ENCODE measurements at regions not wholly inside any gene's neighbourhood (a gene's known extent, or its start where the extent isn't known, plus 50 kb on each side); places are given as distances from the start of the nearest gene placed in this dataset.
A peak's percentile ranks its signal among the peaks of the same experiment; 100 is the strongest.

DNA sequence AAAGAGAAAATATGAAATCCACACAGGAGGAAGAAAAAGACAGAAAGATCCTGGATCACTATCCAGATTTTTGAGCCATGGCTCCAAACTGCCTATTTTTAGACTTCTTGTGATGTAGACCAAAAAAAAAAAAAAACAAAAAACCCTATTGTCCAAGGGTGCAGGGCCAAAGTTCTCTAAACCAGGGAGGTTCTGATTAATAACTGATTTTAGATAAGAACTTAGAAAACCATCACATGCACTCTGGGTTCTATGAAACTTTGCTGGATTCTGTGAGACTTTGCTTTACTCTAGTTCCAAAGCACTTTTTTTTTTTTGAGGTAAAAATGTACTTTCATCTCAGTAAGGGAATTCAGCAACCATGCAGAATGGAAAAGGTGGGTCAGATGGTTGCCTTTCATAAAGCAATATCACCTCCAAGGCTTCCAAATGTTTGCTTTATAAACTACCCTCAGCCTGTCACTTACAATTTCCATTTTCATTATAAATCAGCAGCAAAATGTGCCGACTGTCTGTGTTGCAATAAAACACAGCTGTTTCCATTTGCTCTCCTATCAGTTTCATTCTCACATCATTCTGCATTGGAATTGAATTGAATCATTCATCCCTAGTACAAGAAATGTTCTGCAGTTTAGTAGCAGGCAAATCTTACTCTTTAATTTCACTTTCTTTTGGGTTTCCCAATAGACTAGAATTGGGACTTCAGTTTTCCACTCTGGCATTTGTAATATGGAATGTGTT lies 1584.3 kb upstream of the RAG2 start:
- FAIRE-seq (no peak), DNase-seq (ENCODE audit: low read depth) (no peak)
- Histone ChIP-seq H3K4me3 (ENCODE audit: low read depth, low read length) (no peak overlapping the region), H3K27me3 (ENCODE audit: control insufficient read depth, insufficient read depth, low read length) (no peaks in the 10 kb centered on the region), H3K36me3 (ENCODE audit: control insufficient read depth, insufficient read depth, low read length) (no peaks in the 10 kb centered on the region)
- TF ChIP-seq, protein P1, sequence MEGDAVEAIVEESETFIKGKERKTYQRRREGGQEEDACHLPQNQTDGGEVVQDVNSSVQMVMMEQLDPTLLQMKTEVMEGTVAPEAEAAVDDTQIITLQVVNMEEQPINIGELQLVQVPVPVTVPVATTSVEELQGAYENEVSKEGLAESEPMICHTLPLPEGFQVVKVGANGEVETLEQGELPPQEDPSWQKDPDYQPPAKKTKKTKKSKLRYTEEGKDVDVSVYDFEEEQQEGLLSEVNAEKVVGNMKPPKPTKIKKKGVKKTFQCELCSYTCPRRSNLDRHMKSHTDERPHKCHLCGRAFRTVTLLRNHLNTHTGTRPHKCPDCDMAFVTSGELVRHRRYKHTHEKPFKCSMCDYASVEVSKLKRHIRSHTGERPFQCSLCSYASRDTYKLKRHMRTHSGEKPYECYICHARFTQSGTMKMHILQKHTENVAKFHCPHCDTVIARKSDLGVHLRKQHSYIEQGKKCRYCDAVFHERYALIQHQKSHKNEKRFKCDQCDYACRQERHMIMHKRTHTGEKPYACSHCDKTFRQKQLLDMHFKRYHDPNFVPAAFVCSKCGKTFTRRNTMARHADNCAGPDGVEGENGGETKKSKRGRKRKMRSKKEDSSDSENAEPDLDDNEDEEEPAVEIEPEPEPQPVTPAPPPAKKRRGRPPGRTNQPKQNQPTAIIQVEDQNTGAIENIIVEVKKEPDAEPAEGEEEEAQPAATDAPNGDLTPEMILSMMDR (IDR thresholded peaks at IDR 0.05; ENCODE audit: insufficient read depth, low read length, severe bottlenecking) = no peak

DNA sequence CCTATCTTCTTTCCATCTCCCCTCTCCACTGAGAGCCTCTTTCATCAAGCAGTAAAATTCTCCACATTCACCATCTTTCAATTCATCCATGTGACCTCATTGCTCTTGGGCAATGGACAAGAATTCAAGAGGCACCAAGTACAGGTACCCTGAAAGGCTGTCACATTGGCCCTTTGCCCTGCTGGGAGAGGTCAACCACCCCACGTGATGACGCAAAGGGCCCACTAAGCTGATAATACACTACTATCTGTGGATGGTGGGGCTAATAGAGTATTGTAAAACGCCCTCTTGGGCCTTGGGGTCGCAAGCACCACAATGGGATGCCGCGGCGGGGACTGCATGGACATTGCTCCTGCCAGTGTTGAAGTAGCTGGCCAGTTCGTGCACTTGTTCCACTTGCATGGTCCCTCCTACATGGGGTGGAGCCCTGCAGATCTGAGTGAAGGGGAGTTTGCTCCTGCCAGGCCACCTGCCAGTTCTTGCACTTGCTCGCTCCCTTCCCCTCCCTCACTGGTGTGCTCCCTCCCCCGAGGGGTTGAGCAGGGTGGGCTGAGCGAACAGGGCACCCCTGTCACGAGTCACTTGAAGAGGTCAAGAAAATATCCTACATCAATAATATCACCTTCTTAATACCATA lies 1578.8 kb upstream of the RAG2 start:
- Histone ChIP-seq H3K4me3 (ENCODE audit: low read depth, low read length) (no peak overlapping the region), H3K36me3 (ENCODE audit: control insufficient read depth, insufficient read depth, low read length) (no peaks in the 10 kb centered on the region), H3K27me3 (ENCODE audit: control insufficient read depth, insufficient read depth, low read length) (no peaks in the 10 kb centered on the region)
- DNase-seq (ENCODE audit: low read depth) = no peak
- TF ChIP-seq, protein P1 (IDR thresholded peaks at IDR 0.05; ENCODE audit: insufficient read depth, low read length, severe bottlenecking) = no peak
- no peak for FAIRE-seq

DNA sequence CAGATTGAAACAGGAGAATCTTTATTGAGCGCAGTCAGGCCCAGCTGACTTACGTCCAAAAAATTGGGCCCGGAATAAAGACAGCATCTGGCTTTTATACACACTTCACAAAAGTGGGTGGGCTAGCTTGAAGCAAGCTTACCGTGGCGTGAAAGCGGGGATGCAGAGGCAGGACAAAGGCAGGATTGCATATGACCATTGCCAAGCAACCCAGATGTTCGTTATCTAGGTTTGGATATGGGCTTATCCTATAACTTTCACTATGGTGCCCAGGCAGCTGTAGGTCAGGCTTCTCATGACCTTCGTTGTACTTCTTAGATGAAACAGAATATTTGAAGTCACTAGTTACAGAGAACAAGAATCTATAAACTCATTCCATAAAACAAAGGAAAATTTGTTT lies 1575.6 kb upstream of the RAG2 start:
- DNase-seq (ENCODE audit: low read depth) (no peak), FAIRE-seq (no peak)
- TF ChIP-seq, protein P1 (IDR thresholded peaks at IDR 0.05; ENCODE audit: insufficient read depth, low read length, severe bottlenecking) = no peak
- Histone ChIP-seq H3K36me3 (ENCODE audit: control insufficient read depth, insufficient read depth, low read length) (no peaks in the 10 kb centered on the region), H3K27me3 (ENCODE audit: control insufficient read depth, insufficient read depth, low read length) (no peaks in the 10 kb centered on the region), H3K4me3 (ENCODE audit: low read depth, low read length) (no peak overlapping the region)

DNA sequence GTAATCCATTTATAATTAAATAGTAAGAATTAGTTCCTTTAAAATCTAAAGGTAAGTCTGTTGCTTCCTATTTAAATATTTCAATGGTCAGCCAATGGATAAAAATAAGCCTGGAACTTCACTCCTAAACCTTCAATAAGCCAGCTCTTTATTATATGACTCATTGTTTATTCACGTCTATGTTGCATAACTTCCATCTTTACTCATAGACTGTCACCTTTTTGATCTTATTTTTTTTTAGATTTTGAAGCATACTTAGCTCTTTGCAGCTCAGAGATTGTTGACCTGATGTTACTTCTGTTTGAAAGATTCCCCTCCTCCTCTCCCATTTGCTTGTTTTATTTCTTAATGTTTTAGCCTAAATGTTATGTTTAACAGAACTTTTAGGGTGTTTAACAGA lies 1571.2 kb upstream of the RAG2 start:
- H3K4me3 ChIP-seq (ENCODE audit: low read depth, low read length) = no peak overlapping the region
- TF ChIP-seq, protein P1 (IDR thresholded peaks at IDR 0.05; ENCODE audit: insufficient read depth, low read length, severe bottlenecking) = no peak
- H3K36me3 ChIP-seq (ENCODE audit: control insufficient read depth, insufficient read depth, low read length) = no peaks in the 10 kb centered on the region
- DNase-seq (ENCODE audit: low read depth) = peak; percentile 89
- no peaks in the 10 kb centered on the region for H3K27me3 ChIP-seq (ENCODE audit: control insufficient read depth, insufficient read depth, low read length)
- FAIRE-seq = no peak

DNA sequence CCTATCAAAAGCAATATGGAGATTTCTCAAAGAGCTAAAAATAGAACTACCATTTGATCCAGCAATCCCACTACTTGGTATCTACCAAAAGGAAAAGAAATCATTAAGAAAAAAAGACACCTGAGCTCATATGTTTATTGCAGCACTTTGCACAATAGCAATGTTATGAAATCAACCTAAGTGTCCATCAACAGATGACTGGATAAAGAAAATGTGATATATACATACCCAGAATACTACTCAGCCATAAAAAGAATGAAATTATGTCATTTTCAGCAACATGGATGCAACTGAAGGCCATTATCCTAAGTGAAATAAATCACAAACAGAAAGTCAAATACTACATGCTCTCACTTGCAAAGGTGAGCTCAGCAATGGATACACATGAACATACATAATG lies 1565.5 kb upstream of the RAG2 start:
- TF ChIP-seq, protein P1 (IDR thresholded peaks at IDR 0.05; ENCODE audit: insufficient read depth, low read length, severe bottlenecking) = no peak
- DNase-seq (ENCODE audit: low read depth) = peak; percentile 60
- H3K27me3 ChIP-seq (ENCODE audit: control insufficient read depth, insufficient read depth, low read length) = no peaks in the 10 kb centered on the region
- FAIRE-seq = no peak
- no peak overlapping the region for H3K4me3 ChIP-seq (ENCODE audit: low read depth, low read length)
- no peaks in the 10 kb centered on the region for H3K36me3 ChIP-seq (ENCODE audit: control insufficient read depth, insufficient read depth, low read length)

All from bronchial epithelial cell (primary cell).